T1000 (cell line): ENCODE measurements at regions not wholly inside any gene's neighbourhood (a gene's known extent, or its start where the extent isn't known, plus 50 kb on each side); places are given as distances from the start of the nearest gene placed in this dataset.

Experiments
- DNase-seq: peaks from one replicate; lab custom pipeline; 2025; ENCODE audit warnings: mixed read lengths; lab: John Stamatoyannopoulos, UW

DNA sequence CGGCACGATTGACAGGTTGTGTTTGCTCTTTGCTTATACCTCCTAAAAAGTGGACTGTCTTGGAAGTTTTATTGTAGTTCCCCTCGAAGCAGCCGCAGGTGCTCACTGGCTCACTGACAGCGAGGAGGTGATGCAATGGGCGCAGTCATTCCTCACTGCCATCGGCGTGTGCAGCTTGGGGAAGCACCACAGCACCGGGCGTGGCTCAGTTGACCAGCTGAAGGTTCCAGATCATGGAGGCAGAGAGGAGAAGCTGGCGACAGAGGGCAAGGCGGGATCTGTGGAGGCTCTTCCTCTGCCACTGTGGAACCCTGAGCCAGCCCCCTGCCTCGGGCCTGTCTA is 72.1 kb upstream of the TNRC6C start:
- no peak for DNase-seq

DNA sequence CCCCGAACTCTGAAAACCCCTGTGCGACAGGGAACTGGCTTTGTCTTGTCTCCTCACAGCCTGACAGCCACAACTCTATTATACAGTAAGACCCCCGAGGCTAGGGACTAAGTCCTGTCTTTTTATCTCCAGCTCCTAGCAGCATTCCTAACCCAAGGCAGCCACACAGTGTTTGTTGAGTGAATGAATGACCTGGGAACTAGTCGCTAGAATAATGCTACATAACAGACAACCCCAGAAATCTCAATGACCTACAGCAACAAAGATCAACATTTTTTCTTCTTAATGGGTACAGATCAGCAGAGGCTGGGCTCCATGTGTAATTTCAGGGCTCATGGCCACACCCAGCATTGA is 71.4 kb upstream of the TNRC6C start:
- DNase-seq: no peak

DNA sequence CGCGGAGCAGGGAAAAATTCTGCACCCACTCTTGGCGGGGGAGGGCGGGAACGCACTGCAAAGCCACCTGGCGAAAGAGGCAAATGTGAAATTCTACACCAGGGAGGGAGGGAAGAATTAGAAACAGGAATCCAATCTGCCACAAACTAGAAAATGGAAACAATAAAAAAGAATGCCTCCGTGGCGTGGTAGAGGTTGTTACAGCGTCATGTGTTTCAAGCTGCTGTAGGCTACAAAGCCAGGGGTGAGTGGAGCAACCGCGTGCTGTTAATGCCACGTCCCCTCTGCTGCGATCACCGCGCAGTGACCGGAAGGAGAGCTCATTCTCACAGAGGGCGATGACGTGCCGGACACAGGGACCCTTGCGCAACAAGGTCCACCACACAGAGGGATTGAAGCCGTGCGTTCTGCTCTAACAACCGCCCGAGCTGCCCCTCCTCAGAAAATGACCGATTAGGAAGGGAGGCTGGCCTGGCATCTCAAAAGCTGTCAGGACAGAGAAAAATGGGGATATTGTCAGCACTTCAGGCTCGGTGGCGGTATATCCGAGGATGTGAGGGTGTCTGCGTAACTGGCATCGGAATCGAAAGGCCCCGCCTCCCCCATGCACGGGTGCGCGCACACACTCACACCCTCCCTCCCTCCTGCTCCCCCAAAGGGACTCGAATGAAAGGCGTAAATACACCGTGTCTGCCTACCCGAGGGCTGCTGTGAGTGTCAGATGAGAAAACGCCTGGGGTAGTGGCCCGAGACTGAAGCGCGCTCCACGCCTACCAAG is 70.8 kb upstream of the TNRC6C start:
- DNase-seq: no peak

DNA sequence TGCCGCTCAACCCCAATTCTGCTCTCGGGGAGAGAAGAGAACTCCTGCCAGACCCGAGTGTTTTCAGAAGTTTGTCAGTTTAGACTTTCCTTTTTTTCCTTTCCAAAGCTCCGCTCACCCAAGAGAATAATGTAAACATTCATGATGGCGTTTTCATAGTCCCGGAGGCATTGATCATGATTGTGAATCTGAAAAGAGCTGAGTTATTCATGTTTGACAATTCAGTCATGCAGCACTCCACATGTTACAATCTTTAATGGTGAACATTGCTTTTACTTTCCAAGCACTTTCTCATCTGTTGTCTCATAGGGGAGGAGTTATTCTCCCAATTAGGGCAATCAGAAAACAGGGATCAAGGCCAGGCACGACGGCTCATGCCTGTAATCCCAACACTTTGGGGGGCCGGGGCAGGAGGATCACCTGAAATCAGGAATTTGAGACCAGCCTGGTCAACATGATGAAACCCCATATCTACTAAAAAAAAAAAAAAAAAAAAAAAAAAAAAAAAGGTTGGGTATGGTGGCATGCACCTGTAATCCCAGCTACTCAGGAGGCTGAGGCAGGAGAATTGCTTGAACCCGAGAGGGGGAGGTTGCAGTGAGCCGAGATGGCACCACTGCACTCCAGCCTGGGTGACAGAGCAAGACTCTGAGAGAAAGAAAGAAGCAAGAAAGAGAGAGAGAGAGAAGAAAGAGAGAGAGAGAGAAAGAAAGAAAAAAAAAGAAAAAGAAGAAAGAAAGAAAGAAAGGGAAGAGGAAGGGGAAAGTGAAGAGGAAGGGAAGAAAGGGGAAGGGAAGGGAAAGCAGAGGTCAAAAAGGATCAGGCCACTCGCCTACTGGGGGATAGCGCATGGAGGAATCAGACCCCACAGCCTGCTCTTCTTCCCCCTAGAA is 70.0 kb upstream of the TNRC6C start:
- DNase-seq: no peak

DNA sequence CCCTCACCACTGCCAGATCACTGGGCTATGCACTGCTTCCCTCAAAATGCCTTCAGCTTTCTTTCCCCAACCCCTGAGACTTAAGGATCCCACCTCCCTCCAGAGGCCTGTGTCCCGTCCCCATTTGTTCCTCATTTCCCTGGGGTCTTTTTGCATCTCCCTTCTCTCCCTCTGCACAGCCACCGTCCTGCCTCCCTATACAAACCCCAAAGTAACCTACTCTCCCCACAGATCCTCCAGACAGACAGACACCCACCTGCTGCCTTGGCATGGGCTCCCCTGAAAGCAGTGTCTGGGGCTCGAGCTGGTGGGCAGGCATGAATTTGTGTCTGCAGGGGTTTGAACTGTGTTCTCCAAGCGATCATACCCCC is 69.4 kb upstream of the TNRC6C start:
- no peak for DNase-seq

DNA sequence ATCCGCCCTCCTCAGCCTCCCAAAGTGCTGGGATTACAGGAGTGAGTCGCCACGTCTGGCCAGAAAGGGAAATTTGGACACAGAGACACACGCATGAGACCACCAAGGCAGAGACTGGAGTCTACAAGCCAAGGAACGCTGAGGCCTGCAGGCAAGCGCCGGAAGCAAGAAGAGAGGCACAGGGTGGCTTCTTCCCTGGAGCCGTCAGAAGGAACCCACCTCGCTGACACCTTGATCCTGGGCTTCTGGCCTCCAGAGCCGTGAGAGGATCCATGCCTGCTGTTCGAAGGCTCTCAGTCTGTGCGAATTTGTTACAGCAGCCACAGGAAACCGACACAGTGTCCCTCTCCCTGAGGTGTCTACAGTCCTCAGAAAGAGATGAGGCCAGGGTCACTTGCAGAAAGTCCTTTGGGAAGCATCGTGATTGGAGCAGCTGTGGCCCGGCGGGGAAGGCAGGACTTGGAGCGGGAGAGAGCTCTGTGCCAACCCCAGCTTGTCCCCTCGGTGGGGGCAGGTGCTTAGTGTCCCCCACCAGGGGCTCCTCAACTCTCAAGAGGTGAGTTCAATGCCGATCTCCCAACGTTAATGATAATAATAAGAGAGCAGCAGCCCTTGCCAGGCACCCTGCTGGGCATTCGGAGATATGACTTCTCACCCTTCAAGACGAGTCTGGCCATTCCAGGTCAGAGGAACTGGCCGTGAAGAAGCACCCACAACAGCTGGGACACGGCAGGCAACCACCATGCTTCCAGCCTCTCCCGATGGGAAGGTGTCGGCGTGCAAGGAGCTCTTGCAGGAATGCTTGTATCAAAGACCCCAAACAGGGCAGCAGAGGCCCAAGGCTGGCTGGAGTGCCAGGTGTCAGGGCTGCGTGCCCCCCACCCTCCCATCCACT is 68.4 kb upstream of the TNRC6C start:
- no peak for DNase-seq

DNA sequence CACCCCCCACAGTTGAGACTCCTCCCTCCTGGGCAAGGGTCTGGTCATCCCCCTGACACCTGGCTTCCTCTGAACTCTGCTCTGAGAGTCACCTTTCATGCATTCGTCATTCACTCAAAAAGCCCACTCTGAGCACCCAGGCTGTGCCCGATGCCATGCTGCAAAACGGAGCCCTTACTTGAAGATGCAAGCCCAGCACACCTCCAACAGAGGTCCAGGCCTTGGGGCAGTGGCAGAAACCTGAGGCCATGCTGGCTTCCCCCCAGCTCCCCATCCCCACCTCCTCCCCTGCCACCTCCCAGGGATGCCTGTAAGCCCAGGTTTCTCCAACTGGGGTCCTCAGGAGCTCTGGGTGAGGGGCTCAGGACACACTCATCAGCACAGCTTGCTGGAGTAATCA is 67.7 kb upstream of the TNRC6C start:
- DNase-seq: no peak

DNA sequence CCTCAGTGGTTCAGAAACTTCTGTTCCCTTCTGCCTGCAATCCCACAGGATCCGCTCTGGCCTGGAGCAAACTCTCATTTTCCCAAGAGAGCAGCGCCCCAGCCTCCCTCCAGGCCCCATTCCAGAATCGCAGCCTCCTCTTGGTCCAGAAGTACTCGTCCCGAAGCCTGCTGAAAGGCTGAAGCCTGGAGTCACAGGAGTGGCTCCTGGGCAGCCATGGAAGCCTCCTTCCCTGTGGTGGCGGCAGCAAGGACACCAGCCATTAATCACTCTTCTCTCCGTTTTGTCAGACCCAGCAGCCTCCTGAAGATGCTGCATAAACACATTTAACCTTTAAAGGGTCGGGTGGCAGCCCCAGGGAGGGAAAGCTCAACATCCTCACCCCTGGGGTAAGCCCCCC is 66.9 kb upstream of the TNRC6C start:
- DNase-seq: no peak

DNA sequence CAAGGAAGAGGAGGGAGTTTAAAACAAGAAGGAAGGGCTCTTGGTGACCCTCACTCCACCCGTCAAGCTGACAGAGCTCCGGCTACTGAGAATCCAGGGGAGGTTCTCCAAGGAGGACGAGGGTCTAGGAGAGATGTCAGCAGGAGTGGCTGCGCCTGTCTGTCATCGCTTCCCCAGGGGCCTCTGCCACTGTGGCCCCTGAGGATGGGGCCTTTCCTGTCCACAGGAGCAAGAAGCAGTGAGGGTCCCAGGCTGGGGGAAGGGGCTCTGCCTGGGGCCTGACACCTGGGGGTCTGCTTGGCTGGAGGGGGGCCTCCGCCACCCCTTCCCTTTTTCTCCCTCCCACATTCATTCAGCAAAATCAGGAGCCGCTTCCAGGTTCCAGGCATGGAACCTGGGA is 66.5 kb upstream of the TNRC6C start:
- no peak for DNase-seq

DNA sequence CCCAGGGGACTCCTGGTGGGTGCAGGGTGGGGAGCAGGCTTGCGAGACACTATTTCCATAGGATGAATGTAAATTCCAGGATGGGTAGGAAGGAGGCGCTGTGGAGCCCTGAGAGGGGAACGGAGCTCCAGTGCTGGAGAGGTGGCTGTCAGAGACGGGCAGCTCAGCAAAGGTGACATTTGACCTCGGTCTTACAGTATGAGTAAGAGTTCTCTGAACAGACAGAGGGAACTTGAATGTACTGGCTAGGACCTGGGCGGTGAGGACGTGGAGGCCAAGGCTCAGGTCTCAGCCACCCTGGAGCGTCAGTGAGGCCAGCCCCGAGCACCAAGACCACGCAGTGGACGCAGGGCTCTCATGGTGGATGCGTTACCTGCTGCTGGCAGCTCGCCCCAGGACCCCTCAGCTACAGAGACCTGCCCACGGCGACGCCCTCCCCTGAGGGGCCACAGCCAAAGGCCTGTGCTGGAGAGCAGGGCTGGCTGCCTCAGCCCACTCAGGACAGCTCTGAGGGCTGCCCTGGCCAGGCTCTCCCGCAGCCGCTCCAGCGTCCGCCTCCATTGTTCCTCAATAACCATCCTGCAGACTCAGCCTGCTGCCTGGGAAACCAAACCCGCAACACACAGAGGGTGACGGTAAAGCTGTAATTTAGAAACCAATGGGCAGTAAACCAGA is 65.9 kb upstream of the TNRC6C start:
- DNase-seq: no peak

DNA sequence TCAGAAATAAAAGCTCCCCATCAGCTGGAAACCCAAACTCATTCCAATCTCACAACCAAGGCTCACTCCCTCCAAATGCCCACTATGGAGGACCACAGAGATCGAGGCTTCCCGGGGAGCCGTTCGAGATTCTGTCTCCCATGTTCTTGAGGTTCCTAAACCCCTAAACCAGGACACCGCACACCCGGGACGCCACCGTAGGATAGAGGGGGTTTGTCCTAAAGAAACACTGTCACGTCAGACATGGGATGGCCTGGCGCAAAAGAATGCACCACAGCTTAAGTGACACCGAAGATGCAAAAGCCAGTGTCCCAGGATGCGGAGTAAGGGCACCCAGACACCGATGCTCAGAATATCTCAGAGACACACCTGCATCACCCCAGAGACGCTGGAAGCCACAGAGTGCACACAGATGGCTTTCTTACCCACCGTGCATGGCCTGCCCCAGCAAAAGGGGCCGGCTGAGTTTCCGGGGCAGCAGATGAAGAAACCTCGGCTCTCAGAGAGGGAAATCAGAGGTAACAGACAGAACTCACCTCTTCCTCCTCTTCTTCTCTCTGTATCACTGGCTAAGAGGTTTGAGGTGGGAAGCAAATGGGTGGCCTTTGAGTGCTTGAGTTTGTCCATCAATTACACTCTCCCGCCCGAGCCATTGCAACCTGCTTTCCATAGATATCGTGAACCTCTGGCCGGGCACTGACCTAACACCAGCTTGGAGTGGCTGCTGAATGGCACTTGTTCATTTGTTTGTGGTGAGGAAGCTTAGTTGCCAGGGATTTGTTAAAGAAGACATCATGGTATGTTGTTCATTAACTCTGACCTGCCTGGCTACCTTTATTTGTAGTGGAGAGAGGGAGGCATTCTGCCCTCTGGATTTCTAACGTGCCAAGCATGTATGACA is 65.1 kb upstream of the TNRC6C start:
- DNase-seq: no peak

DNA sequence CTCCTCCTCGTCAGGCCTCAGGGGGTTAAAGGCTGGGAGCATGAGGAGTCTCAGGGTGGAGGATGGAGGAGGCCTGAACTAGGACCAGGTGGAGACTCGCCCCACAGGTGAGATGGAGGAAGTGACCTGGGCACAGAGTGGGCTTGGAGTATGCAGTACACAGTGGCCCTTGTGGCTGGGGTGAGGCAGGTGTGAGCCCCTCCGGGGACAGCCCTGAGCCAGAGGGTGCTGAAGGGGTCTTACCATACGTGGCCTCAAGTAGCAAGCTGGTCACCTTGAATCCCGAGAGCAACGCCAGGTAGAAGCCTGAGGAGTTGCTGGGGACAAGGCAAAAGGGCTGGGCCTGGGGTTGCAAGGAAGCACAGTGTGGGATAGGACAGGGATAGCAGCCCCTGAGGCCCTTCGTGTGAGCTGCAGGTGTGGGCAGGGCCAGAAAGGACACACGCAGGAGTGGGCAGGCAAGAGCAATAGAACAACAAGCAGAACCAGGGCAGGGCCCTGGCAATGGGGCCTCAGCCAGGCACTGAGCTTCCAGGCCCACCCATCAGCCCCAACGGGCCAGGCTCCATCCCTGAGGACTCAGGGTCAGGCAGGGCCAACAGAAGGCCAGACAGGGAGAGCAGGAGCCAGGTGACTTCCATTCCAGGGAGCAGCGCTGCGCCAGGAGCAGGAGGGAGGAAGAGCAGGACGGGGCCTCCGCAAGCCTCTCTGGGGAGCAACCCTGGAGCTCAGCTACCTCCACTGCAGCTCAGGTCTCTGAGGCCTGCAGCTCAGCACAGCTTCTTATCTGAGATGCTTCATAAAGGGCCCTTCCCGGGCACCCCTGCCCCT is 64.2 kb upstream of the TNRC6C start:
- DNase-seq: no peak

DNA sequence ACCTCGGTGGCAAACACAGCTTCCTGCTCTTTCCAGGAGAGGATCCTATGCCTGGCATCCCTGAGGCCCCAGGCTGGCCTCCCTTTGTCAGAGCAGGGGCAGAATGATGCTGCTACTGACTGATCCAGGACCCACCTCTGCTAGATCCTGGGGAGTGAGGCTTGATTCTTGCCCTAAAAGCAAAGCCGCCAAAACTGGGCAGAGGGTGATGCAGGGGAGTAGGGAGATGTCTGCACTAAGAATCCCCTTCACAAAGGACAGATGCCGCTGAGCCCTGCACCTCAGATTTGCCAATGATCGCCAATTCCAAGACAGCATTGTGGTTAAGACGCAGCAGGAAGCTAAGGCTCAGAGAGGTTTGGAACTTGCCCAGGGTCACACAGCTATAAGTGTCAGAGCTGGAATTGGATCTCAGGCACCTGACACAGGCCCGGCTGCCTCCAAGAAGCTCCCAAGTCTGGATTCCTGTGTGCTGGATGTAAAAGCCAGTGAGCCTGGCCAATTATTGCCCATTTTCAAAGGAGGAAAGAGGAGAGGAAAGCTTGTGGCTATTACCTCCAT is 60.7 kb upstream of the TNRC6C start:
- DNase-seq: no peak

DNA sequence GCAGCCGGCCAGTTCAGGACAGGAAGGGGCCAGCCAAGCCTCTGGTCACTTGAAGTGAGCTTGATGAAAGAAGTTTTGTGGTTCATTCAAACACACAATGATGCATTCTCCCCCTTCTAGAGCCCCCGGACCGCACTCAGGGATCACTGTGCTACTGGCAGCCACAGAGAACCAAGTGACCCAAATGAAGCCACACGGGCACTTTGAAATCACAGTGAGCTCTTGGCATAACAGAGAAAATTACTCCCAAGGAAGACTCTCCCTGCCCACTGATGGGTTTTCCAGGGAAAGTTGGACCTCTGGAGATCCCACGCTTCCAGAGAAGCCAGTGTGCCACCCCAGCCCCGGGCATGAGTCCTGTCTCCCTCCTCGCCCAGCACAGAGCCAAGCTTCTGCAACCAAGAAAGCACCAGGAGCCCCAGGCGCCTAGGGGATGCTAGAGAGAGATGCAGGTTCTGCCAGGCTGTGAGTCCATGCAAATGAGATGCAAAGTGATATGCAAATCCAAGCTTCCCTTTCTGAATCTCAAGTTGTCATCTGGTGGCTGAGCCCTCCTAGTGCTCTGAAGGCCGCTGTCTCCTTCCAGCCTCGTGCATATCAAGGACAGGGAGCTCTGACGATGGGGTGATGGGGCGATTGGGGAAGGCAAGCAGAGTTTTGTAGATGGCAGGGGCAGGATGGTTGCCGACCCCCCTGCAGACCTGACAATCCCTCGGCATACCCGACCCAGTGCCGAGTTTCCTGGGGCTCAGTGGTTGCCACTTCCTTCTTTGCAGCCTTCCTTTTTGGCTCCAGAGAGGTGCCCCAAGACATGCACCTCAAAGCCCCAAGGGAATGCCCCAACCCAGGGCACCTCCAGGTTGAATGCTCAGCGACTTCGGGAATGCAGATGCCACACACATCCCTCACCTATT is 59.7 kb upstream of the TNRC6C start:
- no peak for DNase-seq

DNA sequence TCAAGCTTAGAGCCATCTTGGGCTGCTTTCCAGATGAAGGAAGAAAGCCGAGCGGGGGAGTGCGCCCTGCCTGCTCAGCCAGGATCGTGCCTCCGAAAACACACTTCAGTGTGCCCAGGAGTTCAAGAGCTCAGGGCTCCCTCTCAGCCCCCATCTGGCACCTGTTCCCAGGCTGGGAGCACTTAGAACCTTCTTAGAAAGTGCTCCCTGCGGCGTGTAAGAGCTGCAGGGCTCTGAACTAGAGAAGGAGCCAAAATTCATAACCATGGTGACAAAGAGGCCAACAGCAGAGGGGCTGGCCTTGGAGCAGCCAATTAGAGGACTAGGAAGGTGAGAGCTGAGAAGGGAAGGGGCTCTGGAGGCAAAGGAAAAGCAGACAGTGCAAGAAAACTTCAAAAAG is 59.0 kb upstream of the TNRC6C start:
- DNase-seq: no peak

DNA sequence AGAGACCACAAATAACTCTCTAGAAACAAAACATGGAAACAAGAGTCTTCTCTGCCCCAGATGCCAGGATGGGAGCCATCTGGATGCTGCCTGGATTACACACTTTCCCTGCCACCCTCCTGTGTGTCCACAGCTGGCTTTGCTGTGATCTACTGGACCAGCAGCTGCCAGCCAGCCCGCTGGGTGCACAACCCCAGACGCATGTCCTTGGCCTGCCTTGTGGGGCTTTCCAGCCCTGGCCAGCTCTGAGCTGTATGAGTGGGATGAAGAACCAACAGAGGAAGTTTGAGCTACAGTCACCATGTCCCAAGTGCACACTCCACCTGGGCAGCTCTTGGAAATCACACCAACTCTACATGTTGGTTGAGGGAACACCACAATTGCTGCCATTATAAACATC is 57.0 kb upstream of the TNRC6C start:
- no peak for DNase-seq

DNA sequence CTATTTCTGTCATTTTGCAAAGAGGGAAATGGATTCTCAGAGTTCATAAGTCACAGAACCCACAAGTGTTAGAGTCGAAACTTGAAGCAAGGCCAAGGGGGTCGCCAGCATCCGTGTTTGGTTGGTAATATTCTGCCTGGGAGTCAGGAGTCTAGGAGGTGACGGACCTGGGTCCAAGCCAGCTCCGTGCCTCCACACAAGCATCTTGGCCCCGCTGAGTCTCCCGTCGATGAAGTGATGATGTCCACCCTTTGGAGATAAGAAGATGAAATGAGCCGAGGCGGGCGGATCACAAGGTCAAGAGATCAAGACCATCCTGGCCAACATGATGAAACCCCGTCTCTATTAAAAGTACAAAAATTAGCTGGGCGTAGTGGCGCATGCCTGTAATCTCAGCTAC is 53.2 kb upstream of the TNRC6C start:
- no peak for DNase-seq

DNA sequence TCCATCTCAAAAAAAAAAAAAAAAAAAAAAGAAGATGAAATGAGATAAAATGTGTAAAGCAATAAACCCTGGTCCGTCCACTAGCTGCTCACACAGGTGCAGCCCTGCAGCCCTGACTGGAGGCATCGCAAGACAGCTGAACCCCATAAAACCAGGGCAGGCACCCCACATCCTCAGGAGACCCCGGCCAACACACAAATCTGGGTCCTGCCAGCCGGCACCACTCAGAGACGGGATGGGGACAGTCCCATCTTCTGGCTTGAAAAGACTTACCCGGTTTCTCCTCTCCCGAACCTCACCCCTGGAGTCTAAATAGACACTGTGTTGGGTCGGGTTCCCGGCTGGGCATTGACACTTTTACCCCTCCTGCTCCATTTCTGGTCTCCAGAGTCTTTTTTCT is 52.7 kb upstream of the TNRC6C start:
- DNase-seq: no peak

DNA sequence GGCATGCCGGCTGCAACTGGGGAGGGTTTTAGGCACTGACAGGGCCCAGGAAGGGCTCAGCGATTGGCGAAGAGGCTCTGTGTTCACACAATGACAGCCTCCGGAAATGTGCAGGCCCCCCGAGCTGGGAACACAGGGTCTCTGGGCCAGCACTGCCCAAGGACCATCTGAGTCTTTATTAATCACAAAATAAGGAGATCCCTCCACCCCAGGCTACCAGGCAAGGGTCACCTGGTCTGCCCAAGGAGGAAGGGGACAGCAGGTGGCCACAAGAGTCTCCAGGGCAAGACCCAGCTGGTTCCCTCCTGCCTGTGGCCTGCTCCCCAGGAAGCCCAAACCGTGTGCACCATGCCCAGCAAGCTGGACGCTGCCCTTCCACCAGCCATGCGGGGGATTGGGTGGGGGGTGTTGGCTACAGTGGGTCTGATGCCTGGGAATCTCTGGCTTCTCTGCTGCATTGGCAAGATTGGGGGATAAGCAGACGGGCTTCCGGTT is 52.1 kb upstream of the TNRC6C start:
- DNase-seq: no peak
